GM10266 (cell line): ENCODE measurements at regions not wholly inside any gene's neighbourhood (a gene's known extent, or its start where the extent isn't known, plus 50 kb on each side); places are given as distances from the start of the nearest gene placed in this dataset.

Experiments
- DNase-seq: peaks from one replicate; pipeline ENCODE4 v3.0.0; 2012; ENCODE audit errors: extremely low spot score
- CTCF ChIP-seq: IDR thresholded peaks from 2 replicates; pipeline ENCODE4 v1.5.1; 2012; ENCODE audit warnings: mild to moderate bottlenecking, low read depth; ENCODE audit not compliant: control insufficient read depth, insufficient read depth; ENCODE audit errors: missing control alignments

- no peak for TF ChIP-seq CTCF
- DNase-seq: no peak
Measured at GRCh38 chr20:12057778-12058177, 140.1 kb downstream of the BTBD3 start.

GRCh38 chr20:12058216-12058615, 140.5 kb downstream of the BTBD3 start:
- no peak for TF ChIP-seq CTCF
- no peak for DNase-seq

- no peak for TF ChIP-seq CTCF
- DNase-seq: no peak
Measured at GRCh38 chr20:12061466-12061865, 143.8 kb downstream of the BTBD3 start.

GRCh38 chr20:12063106-12063684, 145.5 kb downstream of the BTBD3 start:
- DNase-seq: no peak
- no peak for TF ChIP-seq CTCF

- no peak for TF ChIP-seq CTCF
- no peak for DNase-seq
Measured at GRCh38 chr20:12064540-12064939, 146.8 kb downstream of the BTBD3 start.

- no peak for TF ChIP-seq CTCF
- DNase-seq: no peak
Measured at GRCh38 chr20:12067686-12068085, 150.0 kb downstream of the BTBD3 start.

GRCh38 chr20:12068121-12068520, 150.4 kb downstream of the BTBD3 start:
- no peak for TF ChIP-seq CTCF
- no peak for DNase-seq
